Spinal cord (tissue), 9 donors: ENCODE measurements at regions not wholly inside any gene's neighbourhood (a gene's known extent, or its start where the extent isn't known, plus 50 kb on each side); places are given as distances from the start of the nearest gene placed in this dataset.

Source experiments
- DNase-seq, 6 donors: peaks; one replicate each; pipeline versions ENCODE4 v3.0.0 to v3.0.0-alpha.2; 2013 to 2015; ENCODE audit warnings: low spot score in 6 of 6, low read depth in 4 of 6
- H3K27ac ChIP-seq: one replicate; pipeline ENCODE4 v1.5.1; 2013; ENCODE audit warnings: low read depth, low read length, control low read depth
- H3K27me3 ChIP-seq: one replicate; pipeline ENCODE4 v1.6.1; 2013; ENCODE audit warnings: low read length; ENCODE audit not compliant: control insufficient read depth, insufficient read depth
- H3K36me3 ChIP-seq: one replicate; pipeline ENCODE4 v1.6.1; 2013; ENCODE audit warnings: low read length; ENCODE audit not compliant: control insufficient read depth, insufficient read depth
- H3K4me1 ChIP-seq: one replicate; pipeline ENCODE4 v1.6.1; 2013; ENCODE audit warnings: low read length; ENCODE audit not compliant: control insufficient read depth, insufficient read depth
- H3K4me3 ChIP-seq: one replicate; pipeline ENCODE4 v1.5.1; 2013; ENCODE audit warnings: low read depth, low read length, control low read depth
- H3K9me3 ChIP-seq: one replicate; pipeline ENCODE4 v1.6.1; 2013; ENCODE audit warnings: low read length; ENCODE audit not compliant: control insufficient read depth, insufficient read depth
- WGBS: methylation state at CpG from one replicate; pipeline ENCODE4 v1.1.5; 2013; ENCODE audit warnings: missing lambda C conversion rate; ENCODE audit not compliant: insufficient coverage; 5-methylcytosine and 5-hydroxymethylcytosine counted together
- donor health status: healthy.

- H3K36me3 ChIP-seq = no peaks in the 10 kb centered on the region
- no peak overlapping the region for H3K4me3 ChIP-seq
- H3K27ac ChIP-seq = no peak overlapping the region
- DNase-seq = no peak
- 80% methylated on average over 2 of the region's 3 CpGs for WGBS
- H3K9me3 ChIP-seq = no peaks in the 10 kb centered on the region
- H3K4me1 ChIP-seq = no peaks in the 10 kb centered on the region
- H3K27me3 ChIP-seq = no peaks in the 10 kb centered on the region
Measured at GRCh38 chr5:4700871-4701270, 439.3 kb upstream of the ADAMTS16 start.

- no peak overlapping the region for H3K27ac ChIP-seq
- no peak overlapping the region for H3K4me3 ChIP-seq
- H3K9me3 ChIP-seq = no peaks in the 10 kb centered on the region
- no peaks in the 10 kb centered on the region for H3K4me1 ChIP-seq
- 71% methylated on average over 2 of the region's 4 CpGs for WGBS
- peak in 1 of 6 donors; percentile 14 for DNase-seq
- no peaks in the 10 kb centered on the region for H3K27me3 ChIP-seq
- H3K36me3 ChIP-seq = no peaks in the 10 kb centered on the region
Measured at GRCh38 chr5:4703931-4704458, 436.1 kb upstream of the ADAMTS16 start.

- 56% methylated on average over 2 of the region's 3 CpGs for WGBS
- no peak for DNase-seq
- no peak overlapping the region for H3K4me3 ChIP-seq
- H3K27ac ChIP-seq = no peak overlapping the region
- no peaks in the 10 kb centered on the region for H3K36me3 ChIP-seq
- H3K9me3 ChIP-seq = no peaks in the 10 kb centered on the region
- peaks cover 3% of the 10 kb centered on the region for H3K4me1 ChIP-seq
- H3K27me3 ChIP-seq = no peaks in the 10 kb centered on the region
Measured at GRCh38 chr5:4704951-4705350, 435.2 kb upstream of the ADAMTS16 start.

GRCh38 chr5:4716781-4717180, 423.3 kb upstream of the ADAMTS16 start:
- Histone ChIP-seq H3K9me3 (no peaks in the 10 kb centered on the region), H3K27me3 (no peaks in the 10 kb centered on the region), H3K4me1 (no peaks in the 10 kb centered on the region), H3K27ac (no peak overlapping the region), H3K36me3 (no peaks in the 10 kb centered on the region), H3K4me3 (no peak overlapping the region)
- DNase-seq = peak in 1 of 6 donors; percentile 63
- no CpG with 5 or more reads among the region's 4 CpGs for WGBS

- Histone ChIP-seq H3K4me1 (no peaks in the 10 kb centered on the region), H3K9me3 (no peaks in the 10 kb centered on the region), H3K27me3 (no peaks in the 10 kb centered on the region), H3K4me3 (no peak overlapping the region), H3K36me3 (no peaks in the 10 kb centered on the region), H3K27ac (no peak overlapping the region)
- peak in 1 of 6 donors; percentile 21 for DNase-seq
- no CpG with 5 or more reads among the region's 1 CpG for WGBS
Measured at GRCh38 chr5:4717446-4717845, 422.7 kb upstream of the ADAMTS16 start.

GRCh38 chr5:4720831-4721230, 419.3 kb upstream of the ADAMTS16 start:
- no peak overlapping the region for H3K4me3 ChIP-seq
- no peaks in the 10 kb centered on the region for H3K27me3 ChIP-seq
- H3K4me1 ChIP-seq = no peaks in the 10 kb centered on the region
- no peaks in the 10 kb centered on the region for H3K36me3 ChIP-seq
- 94% methylated on average over 5 of the region's 6 CpGs for WGBS
- H3K9me3 ChIP-seq = no peaks in the 10 kb centered on the region
- no peak for DNase-seq
- H3K27ac ChIP-seq = no peak overlapping the region

- no peak overlapping the region for H3K4me3 ChIP-seq
- H3K9me3 ChIP-seq = no peaks in the 10 kb centered on the region
- no peaks in the 10 kb centered on the region for H3K36me3 ChIP-seq
- H3K4me1 ChIP-seq = no peaks in the 10 kb centered on the region
- H3K27ac ChIP-seq = no peak overlapping the region
- no peak for DNase-seq
- 100% methylated on average over 2 of the region's 2 CpGs for WGBS
- H3K27me3 ChIP-seq = no peaks in the 10 kb centered on the region
Measured at GRCh38 chr5:4722886-4723285, 417.2 kb upstream of the ADAMTS16 start.

GRCh38 chr5:4725594-4725993, 414.5 kb upstream of the ADAMTS16 start:
- H3K9me3 ChIP-seq = no peaks in the 10 kb centered on the region
- H3K4me1 ChIP-seq = no peaks in the 10 kb centered on the region
- H3K27me3 ChIP-seq = no peaks in the 10 kb centered on the region
- no peak overlapping the region for H3K27ac ChIP-seq
- H3K4me3 ChIP-seq = no peak overlapping the region
- no peak for DNase-seq
- H3K36me3 ChIP-seq = no peaks in the 10 kb centered on the region
- 94% methylated on average over 2 of the region's 4 CpGs for WGBS

- WGBS = 42% methylated on average over 3 of the region's 5 CpGs
- no peak overlapping the region for H3K4me3 ChIP-seq
- no peaks in the 10 kb centered on the region for H3K4me1 ChIP-seq
- no peaks in the 10 kb centered on the region for H3K36me3 ChIP-seq
- H3K27ac ChIP-seq = no peak overlapping the region
- no peaks in the 10 kb centered on the region for H3K9me3 ChIP-seq
- DNase-seq = peak in 2 of 6 donors; percentile 6 to 53
- no peaks in the 10 kb centered on the region for H3K27me3 ChIP-seq
Measured at GRCh38 chr5:4730279-4730678, 409.9 kb upstream of the ADAMTS16 start.

- WGBS = no CpG with 5 or more reads among the region's 2 CpGs
- Histone ChIP-seq H3K4me3 (no peak overlapping the region), H3K36me3 (no peaks in the 10 kb centered on the region), H3K9me3 (no peaks in the 10 kb centered on the region), H3K27ac (no peak overlapping the region), H3K27me3 (no peaks in the 10 kb centered on the region), H3K4me1 (no peaks in the 10 kb centered on the region)
- DNase-seq = no peak
Measured at GRCh38 chr5:4734348-4734747, 405.8 kb upstream of the ADAMTS16 start.
